HepG2 (cell line): ENCODE measurements at regions not wholly inside any gene's neighbourhood (a gene's known extent, or its start where the extent isn't known, plus 50 kb on each side); places are given as distances from the start of the nearest gene placed in this dataset.

Experiments
- CC2D1A ChIP-seq: sonication (generic); formaldehyde crosslinking; IDR thresholded peaks from 2 replicates; pipeline ENCODE4 v1.8.1; 2023; ENCODE audit warnings: mild to moderate bottlenecking, missing genetic modification reagents
- ETV6 ChIP-seq: sonication (generic); formaldehyde crosslinking; conservative IDR thresholded peaks from 2 replicates; pipeline ENCODE4 v1.4.0; 2020; ENCODE audit warnings: missing genetic modification reagents
- FOXJ3 ChIP-seq: sonication (generic); formaldehyde crosslinking; IDR thresholded peaks from 2 replicates; pipeline ENCODE4 v1.4.0; 2020; ENCODE audit warnings: missing genetic modification reagents, mild to moderate bottlenecking, borderline replicate concordance
- IKZF4 ChIP-seq: sonication (generic); formaldehyde crosslinking; IDR thresholded peaks from 2 replicates; pipeline ENCODE4 v1.5.1; 2020; ENCODE audit warnings: borderline replicate concordance, mild to moderate bottlenecking, low read depth, missing genetic modification reagents; ENCODE audit errors: not compliant biosample characterization
- TCF12 ChIP-seq, 2 experiments: fragments of 450-650 bp in 1 of 2; sonication (generic) in 1 of 2; formaldehyde crosslinking in 1 of 2; IDR thresholded peaks; 2 replicates each; pipeline versions ENCODE4 v1.6.1 to v1.8.0; 2017 to 2022; ENCODE audit warnings: antibody characterized with exemption in 1 of 2, mild to moderate bottlenecking in 1 of 2, missing genetic modification reagents in 1 of 2, moderate library complexity in 1 of 2
- ZBTB8A ChIP-seq: sonication (generic); formaldehyde crosslinking; IDR thresholded peaks from 2 replicates; pipeline ENCODE4 v1.4.0; 2020; ENCODE audit warnings: mild to moderate bottlenecking, low read depth, missing genetic modification reagents, borderline replicate concordance
- ZHX2 ChIP-seq, 2 experiments: sonication (generic) in 1 of 2; formaldehyde crosslinking in 1 of 2; IDR thresholded peaks; 2 replicates each; pipeline versions ENCODE4 v1.6.1 to v1.9.0; 2014 to 2022; ENCODE audit warnings: antibody characterized with exemption in 1 of 2, borderline replicate concordance in 1 of 2, inconsistent platforms in 1 of 2, low read depth in 1 of 2, missing genetic modification reagents in 1 of 2
- ZNF317 ChIP-seq: sonication (generic); formaldehyde crosslinking; IDR thresholded peaks from 2 replicates; pipeline ENCODE4 v1.5.0; 2020; ENCODE audit warnings: mild to moderate bottlenecking, missing genetic modification reagents
- ZNF546 ChIP-seq: sonication (generic); formaldehyde crosslinking; conservative IDR thresholded peaks from 2 replicates; pipeline ENCODE4 v1.8.1; 2023; ENCODE audit warnings: mild to moderate bottlenecking, missing genetic modification reagents
- ZNF784 ChIP-seq: sonication (generic); formaldehyde crosslinking; IDR thresholded peaks from 2 replicates; pipeline ENCODE4 v1.5.1; 2020; ENCODE audit warnings: missing genetic modification reagents, mild to moderate bottlenecking, borderline replicate concordance
- ZNF850 ChIP-seq: sonication (generic); formaldehyde crosslinking; conservative IDR thresholded peaks from 2 replicates; pipeline ENCODE4 v1.9.0; 2021; ENCODE audit warnings: mild to moderate bottlenecking, missing genetic modification reagents
- TF ChIP-seq, protein P1 (sequence below): sonication (generic); formaldehyde crosslinking; IDR thresholded peaks from 2 replicates; pipeline ENCODE4 v1.9.0; 2022; ENCODE audit warnings: missing genetic modification reagents, mild to moderate bottlenecking, borderline replicate concordance

- TF ChIP-seq ZHX2 (IDR thresholded peaks at IDR 0.05; ENCODE audit: low read depth) (no peak), ZHX2 (CRISPR knock-in tag; IDR thresholded peaks at IDR 0.05; ENCODE audit: borderline replicate concordance) (no peak), ZNF317 (CRISPR knock-in tag) (no peak), FOXJ3 (CRISPR knock-in tag) (no peak), ZNF546 (no peak), IKZF4 (CRISPR knock-in tag) (no peak), TCF12 (IDR thresholded peaks at IDR 0.05) (no peak), TCF12 (CRISPR knock-in tag; IDR thresholded peaks at IDR 0.05) (no peak), ZBTB8A (CRISPR knock-in tag) (no peak), ETV6 (CRISPR knock-in tag) (no peak), ZNF784 (CRISPR knock-in tag) (no peak), CC2D1A (CRISPR knock-in tag) (no peak), ZNF850 (no peak)
- TF ChIP-seq, protein P1, sequence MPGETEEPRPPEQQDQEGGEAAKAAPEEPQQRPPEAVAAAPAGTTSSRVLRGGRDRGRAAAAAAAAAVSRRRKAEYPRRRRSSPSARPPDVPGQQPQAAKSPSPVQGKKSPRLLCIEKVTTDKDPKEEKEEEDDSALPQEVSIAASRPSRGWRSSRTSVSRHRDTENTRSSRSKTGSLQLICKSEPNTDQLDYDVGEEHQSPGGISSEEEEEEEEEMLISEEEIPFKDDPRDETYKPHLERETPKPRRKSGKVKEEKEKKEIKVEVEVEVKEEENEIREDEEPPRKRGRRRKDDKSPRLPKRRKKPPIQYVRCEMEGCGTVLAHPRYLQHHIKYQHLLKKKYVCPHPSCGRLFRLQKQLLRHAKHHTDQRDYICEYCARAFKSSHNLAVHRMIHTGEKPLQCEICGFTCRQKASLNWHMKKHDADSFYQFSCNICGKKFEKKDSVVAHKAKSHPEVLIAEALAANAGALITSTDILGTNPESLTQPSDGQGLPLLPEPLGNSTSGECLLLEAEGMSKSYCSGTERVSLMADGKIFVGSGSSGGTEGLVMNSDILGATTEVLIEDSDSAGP (CRISPR knock-in tag): no peak
- TF ChIP-seq, all 625 proteins: peak for 0
Measured at GRCh38 chr9:78707481-78707991, 410.6 kb downstream of the PSAT1 start (continued).
